KMS-11 (cell line): ENCODE measurements at regions not wholly inside any gene's neighbourhood (a gene's known extent, or its start where the extent isn't known, plus 50 kb on each side); places are given as distances from the start of the nearest gene placed in this dataset.

Experiments
- H2AFZ ChIP-seq: fragments of 200-600 bp; sonication (generic); 2 replicates; pipeline ENCODE4 v1.6.1; 2016; ENCODE audit warnings: antibody characterized with exemption, mixed run types, low read depth
- H3K27ac ChIP-seq: fragments of 200-600 bp; sonication (generic); 2 replicates; pipeline ENCODE4 v1.6.1; 2016; ENCODE audit warnings: mild to moderate bottlenecking, mixed run types
- H3K27me3 ChIP-seq: fragments of 200-600 bp; sonication (generic); 2 replicates; pipeline ENCODE4 v1.6.1; 2017; ENCODE audit warnings: mild to moderate bottlenecking, low read depth, mixed run types, moderate library complexity; ENCODE audit not compliant: insufficient read depth
- H3K36me3 ChIP-seq: fragments of 200-600 bp; sonication (generic); 2 replicates; pipeline ENCODE4 v1.6.1; 2017; ENCODE audit warnings: mild to moderate bottlenecking, mixed run types; ENCODE audit not compliant: insufficient read depth
- H3K4me1 ChIP-seq: fragments of 200-600 bp; sonication (generic); 2 replicates; pipeline ENCODE4 v1.6.1; 2016; ENCODE audit warnings: mild to moderate bottlenecking, low read depth, mixed run types; ENCODE audit not compliant: poor library complexity, severe bottlenecking
- H3K4me2 ChIP-seq: fragments of 200-600 bp; sonication (generic); 2 replicates; pipeline ENCODE4 v1.7.0; 2016; ENCODE audit warnings: mild to moderate bottlenecking, mixed run types
- H3K4me3 ChIP-seq: fragments of 200-600 bp; sonication (generic); IDR thresholded peaks from 2 replicates; pipeline ENCODE4 v1.6.1; 2017; ENCODE audit warnings: low read depth, low read length, mixed read lengths; ENCODE audit not compliant: insufficient read depth
- H3K79me2 ChIP-seq: fragments of 200-600 bp; sonication (generic); 2 replicates; pipeline ENCODE4 v1.6.1; 2016; ENCODE audit warnings: low read depth, mixed run types; ENCODE audit not compliant: insufficient read depth
- H3K9ac ChIP-seq: fragments of 200-600 bp; sonication (generic); 2 replicates; pipeline ENCODE4 v1.6.1; 2016; ENCODE audit warnings: mild to moderate bottlenecking, mixed run types
- H4K20me1 ChIP-seq: fragments of 200-600 bp; sonication (generic); 2 replicates; pipeline ENCODE4 v1.6.1; 2016; ENCODE audit warnings: mild to moderate bottlenecking, mixed run types; ENCODE audit not compliant: insufficient read depth
- CTCF ChIP-seq: fragments of 200-600 bp; sonication (generic); conservative IDR thresholded peaks from 2 replicates; pipeline ENCODE4 v1.6.1; 2017; ENCODE audit warnings: low read depth, mild to moderate bottlenecking, antibody characterized with exemption, low read length, moderate library complexity, mixed read lengths

DNA sequence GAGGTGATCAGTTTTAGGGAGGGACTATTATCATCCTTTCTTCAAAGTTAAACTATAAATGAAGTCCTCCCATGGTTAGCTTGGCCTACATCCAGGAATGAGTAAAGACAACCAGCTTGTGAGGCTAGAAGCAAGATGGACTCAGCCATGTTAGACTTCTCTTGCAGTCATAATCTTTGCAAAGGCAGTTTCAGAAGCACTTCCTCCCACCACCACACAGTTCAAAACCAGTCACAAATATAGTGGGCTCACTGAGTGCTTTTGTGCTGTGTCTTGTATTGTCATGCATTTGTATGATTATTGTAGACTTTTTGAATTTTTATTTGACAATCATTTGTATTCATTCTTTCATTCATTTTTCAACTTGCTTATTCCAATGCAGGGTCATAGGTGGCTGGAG, 204.5 kb downstream of the ZNF674 start:
- Histone ChIP-seq H3K9ac (no peak overlapping the region), H4K20me1 (no peaks in the 10 kb centered on the region), H3K4me3 (no peak overlapping the region), H3K4me1 (no peaks in the 10 kb centered on the region), H3K27me3 (no peaks in the 10 kb centered on the region), H3K27ac (no peak overlapping the region), H2AFZ (no peak overlapping the region), H3K36me3 (no peaks in the 10 kb centered on the region), H3K4me2 (no peak overlapping the region), H3K79me2 (no peaks in the 10 kb centered on the region)
- no peak for TF ChIP-seq CTCF

- H3K4me2 ChIP-seq, result no peak overlapping the region
- no peak overlapping the region for H3K9ac ChIP-seq
- no peaks in the 10 kb centered on the region for H3K79me2 ChIP-seq
- H3K4me3 ChIP-seq, result no peak overlapping the region
- H3K4me1 ChIP-seq, result no peaks in the 10 kb centered on the region
- H3K27ac ChIP-seq, result no peak overlapping the region
- H3K36me3 ChIP-seq, result no peaks in the 10 kb centered on the region
- H3K27me3 ChIP-seq, result no peaks in the 10 kb centered on the region
- TF ChIP-seq CTCF, result no peak
- H4K20me1 ChIP-seq, result no peaks in the 10 kb centered on the region
- no peak overlapping the region for H2AFZ ChIP-seq
These were observed 211.7 kb downstream of the ZNF674 start for GRCh38 chrX:46333550-46333949.

DNA sequence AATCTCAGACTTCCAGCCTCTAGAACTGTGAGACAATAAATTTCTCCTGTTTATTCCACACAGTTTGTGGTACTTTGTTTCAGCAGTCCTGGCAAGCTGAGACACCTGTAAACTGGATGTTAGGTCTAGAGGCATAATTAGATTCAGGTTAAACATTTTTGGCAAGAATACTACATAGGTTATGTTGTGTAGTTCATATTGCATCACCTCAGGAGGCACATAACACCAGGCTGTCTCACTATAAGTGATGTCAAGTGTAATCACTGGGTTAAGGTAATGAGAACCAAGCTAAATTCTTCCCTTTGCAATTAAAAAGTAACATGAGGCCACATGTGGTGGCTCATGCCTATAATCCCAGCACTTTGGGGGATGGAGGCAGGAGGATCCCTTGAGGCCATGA, 214.2 kb downstream of the ZNF674 start:
- no peaks in the 10 kb centered on the region for H3K36me3 ChIP-seq
- no peaks in the 10 kb centered on the region for H3K79me2 ChIP-seq
- no peak for TF ChIP-seq CTCF
- H4K20me1 ChIP-seq, result no peaks in the 10 kb centered on the region
- no peak overlapping the region for H2AFZ ChIP-seq
- H3K9ac ChIP-seq, result no peak overlapping the region
- H3K4me3 ChIP-seq, result no peak overlapping the region
- H3K4me1 ChIP-seq, result no peaks in the 10 kb centered on the region
- no peak overlapping the region for H3K4me2 ChIP-seq
- no peak overlapping the region for H3K27ac ChIP-seq
- no peaks in the 10 kb centered on the region for H3K27me3 ChIP-seq

DNA sequence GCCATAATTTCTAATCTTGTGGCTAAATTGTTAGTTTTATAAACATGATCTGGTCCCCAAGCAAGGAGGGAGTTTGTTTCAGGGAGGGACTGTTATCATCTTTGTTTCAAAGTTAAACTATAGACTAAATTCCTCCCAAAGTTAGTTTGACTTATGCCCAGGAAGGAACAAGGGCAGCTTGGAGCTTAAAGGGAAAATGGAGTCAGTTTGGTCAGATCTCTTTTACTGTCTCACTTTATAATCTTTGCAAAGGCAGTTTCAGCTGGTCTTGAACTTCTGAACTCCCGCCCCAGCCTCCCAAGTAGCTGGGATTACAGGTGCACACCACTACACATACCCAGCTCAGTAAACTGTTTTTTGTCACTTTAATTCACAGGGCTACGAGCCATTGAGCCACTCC, 214.7 kb downstream of the ZNF674 start:
- no peak overlapping the region for H3K27ac ChIP-seq
- no peaks in the 10 kb centered on the region for H3K27me3 ChIP-seq
- no peaks in the 10 kb centered on the region for H4K20me1 ChIP-seq
- no peaks in the 10 kb centered on the region for H3K79me2 ChIP-seq
- no peaks in the 10 kb centered on the region for H3K4me1 ChIP-seq
- no peak overlapping the region for H3K9ac ChIP-seq
- no peak overlapping the region for H2AFZ ChIP-seq
- TF ChIP-seq CTCF, result no peak
- no peak overlapping the region for H3K4me2 ChIP-seq
- H3K36me3 ChIP-seq, result no peaks in the 10 kb centered on the region
- H3K4me3 ChIP-seq, result no peak overlapping the region

- H3K9ac ChIP-seq, result no peak overlapping the region
- H4K20me1 ChIP-seq, result no peaks in the 10 kb centered on the region
- no peaks in the 10 kb centered on the region for H3K27me3 ChIP-seq
- H3K79me2 ChIP-seq, result no peaks in the 10 kb centered on the region
- no peak overlapping the region for H3K4me2 ChIP-seq
- no peaks in the 10 kb centered on the region for H3K4me1 ChIP-seq
- no peak overlapping the region for H2AFZ ChIP-seq
- no peak for TF ChIP-seq CTCF
- H3K36me3 ChIP-seq, result no peaks in the 10 kb centered on the region
- no peak overlapping the region for H3K27ac ChIP-seq
- H3K4me3 ChIP-seq, result no peak overlapping the region
These were observed 217.1 kb downstream of the ZNF674 start for GRCh38 chrX:46328133-46328532.
